Neural cell (in vitro differentiated cells): ENCODE measurements at regions not wholly inside any gene's neighbourhood (a gene's known extent, or its start where the extent isn't known, plus 50 kb on each side); places are given as distances from the start of the nearest gene placed in this dataset.

ENCODE experiments used
- MXI1 ChIP-seq: fragments of 450-650 bp; conservative IDR thresholded peaks from 2 replicates; pipeline ENCODE4 v1.6.1; 2014; ENCODE audit warnings: antibody characterized with exemption, mild to moderate bottlenecking; ENCODE audit not compliant: poor library complexity, severe bottlenecking
- RAD21 ChIP-seq: fragments of 450-650 bp; conservative IDR thresholded peaks from 2 replicates; pipeline ENCODE4 v1.6.1; 2014; ENCODE audit warnings: antibody characterized with exemption, mild to moderate bottlenecking, moderate library complexity
- SMC3 ChIP-seq: fragments of 450-650 bp; conservative IDR thresholded peaks from 2 replicates; pipeline ENCODE4 v1.6.1; 2014; ENCODE audit warnings: antibody characterized with exemption, mild to moderate bottlenecking, moderate library complexity; ENCODE audit not compliant: poor library complexity
- TAF1 ChIP-seq: IDR thresholded peaks from 2 replicates; pipeline ENCODE4 v1.6.1; 2012; ENCODE audit warnings: low read depth
- TF ChIP-seq, protein P1 (sequence below): fragments of 450-650 bp; IDR thresholded peaks from 2 replicates; pipeline ENCODE4 v1.5.1; 2014; ENCODE audit warnings: antibody characterized with exemption, mild to moderate bottlenecking, moderate library complexity; ENCODE audit not compliant: poor library complexity, severe bottlenecking
- TF ChIP-seq, protein P2 (sequence below): IDR thresholded peaks from 2 replicates; pipeline ENCODE4 v1.6.1; 2012; ENCODE audit warnings: borderline replicate concordance

DNA sequence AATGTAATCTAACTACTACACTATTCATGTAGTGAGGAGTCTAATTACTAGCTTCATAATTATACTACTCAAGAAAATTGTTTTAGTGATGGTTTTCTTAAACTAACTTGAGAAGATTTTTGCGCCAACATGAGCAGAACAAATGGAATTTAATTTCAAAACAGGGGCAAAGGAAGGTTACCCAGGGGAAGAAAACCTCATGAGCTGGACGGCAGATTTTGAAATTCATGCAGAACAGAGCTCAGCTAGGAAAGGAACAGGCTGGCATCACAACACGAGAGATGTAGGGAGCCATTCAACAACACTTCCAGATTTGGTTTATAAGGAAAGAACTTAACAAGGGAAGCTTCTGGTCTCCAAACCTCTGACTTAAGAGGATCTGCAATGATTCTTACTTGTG lies 235.3 kb upstream of the PRKCQ start:
- TF ChIP-seq RAD21 (no peak), MXI1 (no peak), TAF1 (no peak), SMC3 (no peak)
- TF ChIP-seq, protein P1, sequence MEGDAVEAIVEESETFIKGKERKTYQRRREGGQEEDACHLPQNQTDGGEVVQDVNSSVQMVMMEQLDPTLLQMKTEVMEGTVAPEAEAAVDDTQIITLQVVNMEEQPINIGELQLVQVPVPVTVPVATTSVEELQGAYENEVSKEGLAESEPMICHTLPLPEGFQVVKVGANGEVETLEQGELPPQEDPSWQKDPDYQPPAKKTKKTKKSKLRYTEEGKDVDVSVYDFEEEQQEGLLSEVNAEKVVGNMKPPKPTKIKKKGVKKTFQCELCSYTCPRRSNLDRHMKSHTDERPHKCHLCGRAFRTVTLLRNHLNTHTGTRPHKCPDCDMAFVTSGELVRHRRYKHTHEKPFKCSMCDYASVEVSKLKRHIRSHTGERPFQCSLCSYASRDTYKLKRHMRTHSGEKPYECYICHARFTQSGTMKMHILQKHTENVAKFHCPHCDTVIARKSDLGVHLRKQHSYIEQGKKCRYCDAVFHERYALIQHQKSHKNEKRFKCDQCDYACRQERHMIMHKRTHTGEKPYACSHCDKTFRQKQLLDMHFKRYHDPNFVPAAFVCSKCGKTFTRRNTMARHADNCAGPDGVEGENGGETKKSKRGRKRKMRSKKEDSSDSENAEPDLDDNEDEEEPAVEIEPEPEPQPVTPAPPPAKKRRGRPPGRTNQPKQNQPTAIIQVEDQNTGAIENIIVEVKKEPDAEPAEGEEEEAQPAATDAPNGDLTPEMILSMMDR, result no peak
- TF ChIP-seq, protein P2, sequence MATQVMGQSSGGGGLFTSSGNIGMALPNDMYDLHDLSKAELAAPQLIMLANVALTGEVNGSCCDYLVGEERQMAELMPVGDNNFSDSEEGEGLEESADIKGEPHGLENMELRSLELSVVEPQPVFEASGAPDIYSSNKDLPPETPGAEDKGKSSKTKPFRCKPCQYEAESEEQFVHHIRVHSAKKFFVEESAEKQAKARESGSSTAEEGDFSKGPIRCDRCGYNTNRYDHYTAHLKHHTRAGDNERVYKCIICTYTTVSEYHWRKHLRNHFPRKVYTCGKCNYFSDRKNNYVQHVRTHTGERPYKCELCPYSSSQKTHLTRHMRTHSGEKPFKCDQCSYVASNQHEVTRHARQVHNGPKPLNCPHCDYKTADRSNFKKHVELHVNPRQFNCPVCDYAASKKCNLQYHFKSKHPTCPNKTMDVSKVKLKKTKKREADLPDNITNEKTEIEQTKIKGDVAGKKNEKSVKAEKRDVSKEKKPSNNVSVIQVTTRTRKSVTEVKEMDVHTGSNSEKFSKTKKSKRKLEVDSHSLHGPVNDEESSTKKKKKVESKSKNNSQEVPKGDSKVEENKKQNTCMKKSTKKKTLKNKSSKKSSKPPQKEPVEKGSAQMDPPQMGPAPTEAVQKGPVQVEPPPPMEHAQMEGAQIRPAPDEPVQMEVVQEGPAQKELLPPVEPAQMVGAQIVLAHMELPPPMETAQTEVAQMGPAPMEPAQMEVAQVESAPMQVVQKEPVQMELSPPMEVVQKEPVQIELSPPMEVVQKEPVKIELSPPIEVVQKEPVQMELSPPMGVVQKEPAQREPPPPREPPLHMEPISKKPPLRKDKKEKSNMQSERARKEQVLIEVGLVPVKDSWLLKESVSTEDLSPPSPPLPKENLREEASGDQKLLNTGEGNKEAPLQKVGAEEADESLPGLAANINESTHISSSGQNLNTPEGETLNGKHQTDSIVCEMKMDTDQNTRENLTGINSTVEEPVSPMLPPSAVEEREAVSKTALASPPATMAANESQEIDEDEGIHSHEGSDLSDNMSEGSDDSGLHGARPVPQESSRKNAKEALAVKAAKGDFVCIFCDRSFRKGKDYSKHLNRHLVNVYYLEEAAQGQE, result no peak
